Thyroid gland (tissue), 4 donors: ENCODE measurements at regions not wholly inside any gene's neighbourhood (a gene's known extent, or its start where the extent isn't known, plus 50 kb on each side); places are given as distances from the start of the nearest gene placed in this dataset.

Source experiments
- POLR2A ChIP-seq, 2 donors: fragments of 450-650 bp; IDR thresholded peaks; one replicate each; pipeline ENCODE4 v1.6.1; 2017; ENCODE audit warnings: antibody characterized with exemption in 2 of 2, mild to moderate bottlenecking in 2 of 2, moderate library complexity in 1 of 2
- TF ChIP-seq, protein P1 (sequence below), 6 experiments: fragments of 200-600 bp in 3 of 6; fragments of 450-650 bp in 3 of 6; sonication (generic) in 3 of 6; IDR thresholded peaks; one replicate each; pipeline ENCODE4 v1.5.1; 2016 to 2019; ENCODE audit warnings: antibody characterized with exemption in 6 of 6, mild to moderate bottlenecking in 2 of 6, inconsistent platforms in 1 of 6, moderate library complexity in 1 of 6

DNA sequence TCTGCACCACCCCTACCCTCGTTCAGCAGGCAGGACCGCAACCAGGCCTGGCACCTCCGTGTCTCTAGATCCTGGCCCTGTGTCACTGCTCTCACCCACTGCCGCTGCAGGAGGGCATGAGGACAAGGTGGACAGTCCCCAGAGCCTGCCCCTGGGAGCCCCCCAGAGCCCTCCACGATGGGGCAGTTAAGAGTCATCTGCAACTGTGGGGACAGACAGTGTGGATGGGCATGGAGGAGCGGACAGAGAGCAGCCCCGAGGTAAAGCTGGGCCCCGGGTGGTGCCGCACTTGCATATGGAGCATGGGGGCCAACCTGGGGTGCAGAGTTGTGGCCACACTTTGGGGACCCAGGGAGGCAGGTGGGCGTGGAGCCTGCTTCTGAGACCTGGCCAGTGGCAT, 905.1 kb upstream of the USP15 start:
- TF ChIP-seq, protein P1, sequence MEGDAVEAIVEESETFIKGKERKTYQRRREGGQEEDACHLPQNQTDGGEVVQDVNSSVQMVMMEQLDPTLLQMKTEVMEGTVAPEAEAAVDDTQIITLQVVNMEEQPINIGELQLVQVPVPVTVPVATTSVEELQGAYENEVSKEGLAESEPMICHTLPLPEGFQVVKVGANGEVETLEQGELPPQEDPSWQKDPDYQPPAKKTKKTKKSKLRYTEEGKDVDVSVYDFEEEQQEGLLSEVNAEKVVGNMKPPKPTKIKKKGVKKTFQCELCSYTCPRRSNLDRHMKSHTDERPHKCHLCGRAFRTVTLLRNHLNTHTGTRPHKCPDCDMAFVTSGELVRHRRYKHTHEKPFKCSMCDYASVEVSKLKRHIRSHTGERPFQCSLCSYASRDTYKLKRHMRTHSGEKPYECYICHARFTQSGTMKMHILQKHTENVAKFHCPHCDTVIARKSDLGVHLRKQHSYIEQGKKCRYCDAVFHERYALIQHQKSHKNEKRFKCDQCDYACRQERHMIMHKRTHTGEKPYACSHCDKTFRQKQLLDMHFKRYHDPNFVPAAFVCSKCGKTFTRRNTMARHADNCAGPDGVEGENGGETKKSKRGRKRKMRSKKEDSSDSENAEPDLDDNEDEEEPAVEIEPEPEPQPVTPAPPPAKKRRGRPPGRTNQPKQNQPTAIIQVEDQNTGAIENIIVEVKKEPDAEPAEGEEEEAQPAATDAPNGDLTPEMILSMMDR (IDR thresholded peaks at IDR 0.05) = no peak
- no peak for TF ChIP-seq POLR2A (IDR thresholded peaks at IDR 0.05)
